Keratinocyte (primary cell): ENCODE measurements at regions not wholly inside any gene's neighbourhood (a gene's known extent, or its start where the extent isn't known, plus 50 kb on each side); places are given as distances from the start of the nearest gene placed in this dataset.

ENCODE experiments used
- DNase-seq: peaks from one replicate; pipeline ENCODE4 v3.0.0-alpha.2; 2011; ENCODE audit warnings: low read depth, missing footprints, low spot score
- FAIRE-seq: peaks from 2 replicates; lab custom pipeline; 2011; peaks lifted over from hg19 to GRCh38; lab: Jason Lieb, UNC
- H2AFZ ChIP-seq: 2 replicates; pipeline ENCODE4 v1.6.0; 2012; ENCODE audit warnings: low read length, control low read depth, inconsistent platforms; ENCODE audit not compliant: control insufficient read depth
- H3K27ac ChIP-seq: 2 replicates; pipeline ENCODE4 v1.5.1; 2011; ENCODE audit warnings: low read length; ENCODE audit not compliant: control insufficient read depth, insufficient read depth
- H3K27me3 ChIP-seq: 3 replicates; pipeline ENCODE4 v1.6.0; 2011; ENCODE audit warnings: low read length; ENCODE audit not compliant: control insufficient read depth, insufficient read depth; ENCODE audit errors: extremely low read depth
- H3K36me3 ChIP-seq, 2 experiments: 2 replicates in 1 of 2; 3 replicates in 1 of 2; pipeline ENCODE4 v1.5.1; 2011; ENCODE audit warnings: low read length in 2 of 2, mild to moderate bottlenecking in 1 of 2; ENCODE audit not compliant: control insufficient read depth in 2 of 2, insufficient read depth in 2 of 2; ENCODE audit errors: extremely low read depth in 1 of 2
- H3K4me1 ChIP-seq: 3 replicates; pipeline ENCODE4 v1.5.1; 2011; ENCODE audit warnings: low read length; ENCODE audit not compliant: control insufficient read depth, insufficient read depth; ENCODE audit errors: extremely low read depth
- H3K4me2 ChIP-seq: 3 replicates; pipeline ENCODE4 v1.6.0; 2011; ENCODE audit warnings: low read depth, low read length; ENCODE audit not compliant: control insufficient read depth, insufficient read depth; ENCODE audit errors: extremely low read depth
- H3K4me3 ChIP-seq, 3 experiments: fragments of 200-600 bp in 1 of 3; sonication (generic) in 1 of 3; 2 replicates in 2 of 3; 3 replicates in 1 of 3; pipeline ENCODE4 v1.5.1; 2011 to 2016; ENCODE audit warnings: low read length in 3 of 3, mild to moderate bottlenecking in 3 of 3, control low read depth in 2 of 3, inconsistent platforms in 1 of 3, low read depth in 1 of 3, mixed read lengths in 1 of 3, mixed run types in 1 of 3, moderate library complexity in 1 of 3; ENCODE audit not compliant: control insufficient read depth in 2 of 3, insufficient read depth in 2 of 3; ENCODE audit errors: extremely low read depth in 1 of 3
- H3K79me2 ChIP-seq: 2 replicates; pipeline ENCODE4 v1.6.0; 2012; ENCODE audit warnings: low read length; ENCODE audit not compliant: control insufficient read depth, insufficient read depth
- H3K9ac ChIP-seq: 3 replicates; pipeline ENCODE4 v1.6.0; 2011; ENCODE audit warnings: low read length; ENCODE audit not compliant: control insufficient read depth, insufficient read depth; ENCODE audit errors: extremely low read depth
- H3K9me1 ChIP-seq: 3 replicates; pipeline ENCODE4 v1.6.0; 2011; ENCODE audit warnings: low read length; ENCODE audit not compliant: control insufficient read depth, insufficient read depth; ENCODE audit errors: extremely low read depth
- H3K9me3 ChIP-seq: 2 replicates; pipeline ENCODE4 v1.5.1; 2012; ENCODE audit warnings: low read depth, low read length; ENCODE audit not compliant: control insufficient read depth
- H4K20me1 ChIP-seq: 3 replicates; pipeline ENCODE4 v1.6.0; 2011; ENCODE audit warnings: low read length; ENCODE audit not compliant: control insufficient read depth, insufficient read depth; ENCODE audit errors: extremely low read depth
- CTCF ChIP-seq, 3 experiments: IDR thresholded peaks in 1 of 3; conservative IDR thresholded peaks in 1 of 3; optimal IDR thresholded peaks in 1 of 3; 2 replicates in 2 of 3; 3 replicates in 1 of 3; pipeline versions ENCODE3 to v1.5.1; 2011; ENCODE audit warnings: low read length in 3 of 3, mild to moderate bottlenecking in 3 of 3, moderate library complexity in 2 of 3, control low read depth in 1 of 3, inconsistent platforms in 1 of 3; ENCODE audit not compliant: insufficient read depth in 2 of 3; ENCODE audit errors: extremely low read depth in 1 of 3
- EZH2 ChIP-seq: IDR thresholded peaks from one replicate; pipeline ENCODE4 v1.6.1; 2012; ENCODE audit warnings: inconsistent platforms, mild to moderate bottlenecking, low read length, moderate library complexity
- dilution Hi-C: fragments of 300-500 bp; cut with MboI; formaldehyde crosslinking; loops from one replicate; pipeline ENCODE4 v1.7.0; 2020; ENCODE audit warnings: low sequenced_read_pairs; ENCODE audit not compliant: extremely low pct_ligation_motif_present

GRCh38 chr15:45857291-45857690, 222.5 kb downstream of the SQOR start:
- no peak overlapping the region for H3K9ac ChIP-seq
- no peaks in the 10 kb centered on the region for H3K27me3 ChIP-seq
- dilution Hi-C loops: no loop called here

GRCh38 chr15:45858491-45858890, 223.7 kb downstream of the SQOR start:
- H3K9ac ChIP-seq: no peak overlapping the region
- FAIRE-seq (no peak), DNase-seq (no peak)
- H3K9me1 ChIP-seq: no peaks in the 10 kb centered on the region
- dilution Hi-C loops: no loop called here
- no peaks in the 10 kb centered on the region for H4K20me1 ChIP-seq
- no peaks in the 10 kb centered on the region for H3K9me3 ChIP-seq
- H3K27ac ChIP-seq: no peak overlapping the region
- no peak overlapping the region for H2AFZ ChIP-seq
- peaks cover 40% of the 10 kb centered on the region for H3K4me1 ChIP-seq
- no peaks in the 10 kb centered on the region for H3K79me2 ChIP-seq
- H3K4me2 ChIP-seq: no peak overlapping the region
- no peak for TF ChIP-seq CTCF (optimal IDR thresholded peaks at IDR 0.05 in 1 of 3, IDR thresholded peaks at IDR 0.05 in 1 of 3, conservative IDR thresholded peaks at IDR 0.05 in 1 of 3; ENCODE audit: extremely low read depth in 1 of 3, insufficient read depth in 2 of 3, low read length in 3 of 3)
- TF ChIP-seq EZH2: no peak
- H3K27me3 ChIP-seq: no peaks in the 10 kb centered on the region
- no peaks in the 10 kb centered on the region for H3K36me3 ChIP-seq
- no peak overlapping the region for H3K4me3 ChIP-seq

More at GRCh38 chr15:45857291-45857690, 222.5 kb downstream of the SQOR start:
- no peaks in the 10 kb centered on the region for H3K9me1 ChIP-seq
- FAIRE-seq (no peak), DNase-seq (no peak)
- H3K36me3 ChIP-seq: no peaks in the 10 kb centered on the region
- H3K9me3 ChIP-seq: no peaks in the 10 kb centered on the region
- no peaks in the 10 kb centered on the region for H4K20me1 ChIP-seq
- TF ChIP-seq CTCF (optimal IDR thresholded peaks at IDR 0.05 in 1 of 3, IDR thresholded peaks at IDR 0.05 in 1 of 3, conservative IDR thresholded peaks at IDR 0.05 in 1 of 3; ENCODE audit: extremely low read depth in 1 of 3, insufficient read depth in 2 of 3, low read length in 3 of 3): no peak
- peaks cover 39% of the 10 kb centered on the region for H3K4me1 ChIP-seq
- no peak overlapping the region for H2AFZ ChIP-seq
- no peaks in the 10 kb centered on the region for H3K79me2 ChIP-seq
- H3K27ac ChIP-seq: no peak overlapping the region
- H3K4me2 ChIP-seq: no peak overlapping the region
- no peak overlapping the region for H3K4me3 ChIP-seq
